AG04449 (cell line): ENCODE measurements at regions not wholly inside any gene's neighbourhood (a gene's known extent, or its start where the extent isn't known, plus 50 kb on each side); places are given as distances from the start of the nearest gene placed in this dataset.

Source experiments
- CTCF ChIA-PET: fragments of 350-600 bp; formaldehyde crosslinking; extraction: SDS; loops from one replicate; lab custom pipeline; 2021; ENCODE audit warnings: antibody characterized with exemption; lab: Yijun Ruan, JAX
- POLR2A ChIA-PET: fragments of 400-600, 350-600 bp; formaldehyde crosslinking; extraction: SDS; loops from one replicate; lab custom pipeline; 2020; ENCODE audit warnings: antibody characterized with exemption, inconsistent platforms; lab: Yijun Ruan, JAX
- DNase-seq: peaks from one replicate; pipeline ENCODE4 v3.0.0-alpha.2; 2010; ENCODE audit warnings: low read depth, low spot score
- H3K4me3 ChIP-seq: 2 replicates; pipeline ENCODE4 v1.5.1; 2011; ENCODE audit warnings: low read depth, mild to moderate bottlenecking, control low read depth, low read length
- TF ChIP-seq, protein P1 (sequence below): IDR thresholded peaks from one replicate; pipeline ENCODE4 v1.5.1; 2011; ENCODE audit warnings: mild to moderate bottlenecking, moderate library complexity, low read length, control low read depth, inconsistent platforms; ENCODE audit not compliant: insufficient read depth; ENCODE audit errors: missing control alignments

GRCh38 chr6:142631517-142632385 lies 313.2 kb downstream of the HIVEP2 start:
- TF ChIP-seq, protein P1, sequence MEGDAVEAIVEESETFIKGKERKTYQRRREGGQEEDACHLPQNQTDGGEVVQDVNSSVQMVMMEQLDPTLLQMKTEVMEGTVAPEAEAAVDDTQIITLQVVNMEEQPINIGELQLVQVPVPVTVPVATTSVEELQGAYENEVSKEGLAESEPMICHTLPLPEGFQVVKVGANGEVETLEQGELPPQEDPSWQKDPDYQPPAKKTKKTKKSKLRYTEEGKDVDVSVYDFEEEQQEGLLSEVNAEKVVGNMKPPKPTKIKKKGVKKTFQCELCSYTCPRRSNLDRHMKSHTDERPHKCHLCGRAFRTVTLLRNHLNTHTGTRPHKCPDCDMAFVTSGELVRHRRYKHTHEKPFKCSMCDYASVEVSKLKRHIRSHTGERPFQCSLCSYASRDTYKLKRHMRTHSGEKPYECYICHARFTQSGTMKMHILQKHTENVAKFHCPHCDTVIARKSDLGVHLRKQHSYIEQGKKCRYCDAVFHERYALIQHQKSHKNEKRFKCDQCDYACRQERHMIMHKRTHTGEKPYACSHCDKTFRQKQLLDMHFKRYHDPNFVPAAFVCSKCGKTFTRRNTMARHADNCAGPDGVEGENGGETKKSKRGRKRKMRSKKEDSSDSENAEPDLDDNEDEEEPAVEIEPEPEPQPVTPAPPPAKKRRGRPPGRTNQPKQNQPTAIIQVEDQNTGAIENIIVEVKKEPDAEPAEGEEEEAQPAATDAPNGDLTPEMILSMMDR = no peak
- H3K4me3 ChIP-seq = no peak overlapping the region
- DNase-seq = no peak
- ChIA-PET CTCF (interaction anchor here (1.2 to 2.7 kb wide), 2 partner anchors 8 to 157 kb away, joined by 3 to 9 read pairs; no protein-coding TSS in a partner anchor), POLR2A (no interaction called here)

- H3K4me3 ChIP-seq = no peak overlapping the region
- DNase-seq = no peak
- ChIA-PET CTCF (no interaction called here), POLR2A (interaction anchor here (0.6 kb wide), 1 partner anchor 441 kb away, joined by 3 read pairs; no protein-coding TSS in a partner anchor)
- TF ChIP-seq, protein P1 = no peak
Observed at GRCh38 chr6:142633317-142633716, 311.7 kb downstream of the HIVEP2 start.

DNA sequence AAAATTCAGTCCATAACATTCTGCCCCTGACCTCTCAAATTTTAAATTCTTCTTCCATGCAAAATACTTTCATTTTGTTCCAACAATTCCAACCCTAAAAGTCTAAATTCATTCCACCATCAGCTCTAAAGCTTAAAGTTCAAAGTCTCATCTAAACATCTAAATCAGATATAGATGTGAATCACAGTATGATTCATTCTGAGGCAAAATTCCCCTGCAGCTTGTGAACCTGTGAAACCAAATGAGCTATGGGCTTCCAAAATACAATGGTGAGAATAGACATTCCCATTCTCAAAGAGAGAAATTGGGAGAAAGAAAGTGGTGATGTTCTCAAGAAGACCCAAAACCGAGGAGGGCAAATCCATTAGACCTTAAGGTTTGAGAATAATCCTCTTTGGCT lies 309.8 kb downstream of the HIVEP2 start:
- POLR2A ChIA-PET = no interaction called here
- TF ChIP-seq, protein P1 = no peak
- DNase-seq = no peak
- H3K4me3 ChIP-seq = no peak overlapping the region
- CTCF ChIA-PET = no interaction called here

DNA sequence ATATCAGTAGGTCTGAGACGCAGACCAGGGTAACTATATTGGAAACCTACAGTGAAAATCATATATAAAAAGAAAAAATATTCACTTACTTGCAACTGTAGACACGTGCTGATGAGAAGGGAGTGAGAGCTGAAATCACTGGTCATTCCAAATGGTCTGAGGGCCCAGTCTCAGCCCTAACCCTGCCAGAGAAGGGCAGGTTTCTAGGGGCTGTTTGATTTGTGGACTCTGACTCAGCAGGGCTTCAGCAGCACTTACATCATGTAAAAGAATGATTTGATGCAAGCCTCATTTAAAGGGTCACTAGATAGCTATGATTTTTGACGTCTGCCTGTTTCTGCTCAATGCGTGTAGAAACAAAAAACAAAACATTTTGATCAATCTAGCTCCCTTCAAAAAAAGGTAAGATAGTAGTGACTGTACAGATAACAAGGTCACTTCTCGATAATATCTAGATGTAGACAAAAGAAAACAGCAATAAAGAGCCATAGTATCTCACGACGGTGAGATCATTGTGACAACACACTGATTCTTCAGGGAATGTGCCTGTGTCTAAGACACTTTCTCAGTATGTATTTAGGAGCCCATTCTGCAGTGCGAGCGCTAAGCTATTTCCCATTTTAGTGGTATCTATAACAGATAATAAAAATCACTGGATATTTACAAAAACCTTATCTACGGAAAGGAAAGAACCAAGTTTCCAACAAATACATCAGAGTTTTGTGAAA lies 307.2 kb downstream of the HIVEP2 start:
- TF ChIP-seq, protein P1 = no peak
- DNase-seq = no peak
- CTCF ChIA-PET = interaction anchor here (1.2 kb wide), 1 partner anchor 70 kb away, joined by 3 read pairs; no protein-coding TSS in a partner anchor
- POLR2A ChIA-PET = no interaction called here
- H3K4me3 ChIP-seq = no peak overlapping the region

DNA sequence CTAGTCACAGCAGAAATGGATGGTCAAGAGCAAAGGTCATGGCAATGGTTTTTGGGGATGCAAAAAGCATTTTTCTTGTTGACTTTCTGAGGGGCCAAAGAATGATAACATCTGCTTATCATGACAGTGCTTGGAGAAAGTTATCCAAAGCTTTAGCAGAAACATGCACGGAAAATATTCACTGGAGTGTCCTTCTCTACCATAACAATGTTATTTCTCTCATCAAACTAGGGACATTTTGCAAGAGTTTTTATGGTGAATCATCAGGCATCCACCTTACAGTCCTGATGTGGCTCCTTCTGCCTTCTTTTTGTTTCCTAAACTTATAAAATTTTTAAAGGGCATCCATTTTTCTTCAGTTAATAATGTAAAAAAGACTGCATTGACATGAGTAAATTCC lies 302.3 kb downstream of the HIVEP2 start:
- DNase-seq = no peak
- TF ChIP-seq, protein P1 = no peak
- ChIA-PET CTCF (no interaction called here), POLR2A (no interaction called here)
- no peak overlapping the region for H3K4me3 ChIP-seq

GRCh38 chr6:142644866-142645265 lies 300.1 kb downstream of the HIVEP2 start:
- H3K4me3 ChIP-seq = no peak overlapping the region
- ChIA-PET CTCF (no interaction called here), POLR2A (no interaction called here)
- no peak for DNase-seq
- TF ChIP-seq, protein P1 = no peak
